ENCODE measurements at regions not wholly inside any gene's neighbourhood (a gene's known extent, or its start where the extent isn't known, plus 50 kb on each side); places are given as distances from the start of the nearest gene placed in this dataset.

- no peak for TF ChIP-seq CTCF (conservative IDR thresholded peaks at IDR 0.05)
- no peak for TF ChIP-seq ZFX (IDR thresholded peaks at IDR 0.05)
Observed at GRCh38 chr13:64640002-64640401, 2590.1 kb downstream of the PCDH9 start.

Measured in C4-2B (cell line).